ENCODE measurements at regions not wholly inside any gene's neighbourhood (a gene's known extent, or its start where the extent isn't known, plus 50 kb on each side); places are given as distances from the start of the nearest gene placed in this dataset.

DNA sequence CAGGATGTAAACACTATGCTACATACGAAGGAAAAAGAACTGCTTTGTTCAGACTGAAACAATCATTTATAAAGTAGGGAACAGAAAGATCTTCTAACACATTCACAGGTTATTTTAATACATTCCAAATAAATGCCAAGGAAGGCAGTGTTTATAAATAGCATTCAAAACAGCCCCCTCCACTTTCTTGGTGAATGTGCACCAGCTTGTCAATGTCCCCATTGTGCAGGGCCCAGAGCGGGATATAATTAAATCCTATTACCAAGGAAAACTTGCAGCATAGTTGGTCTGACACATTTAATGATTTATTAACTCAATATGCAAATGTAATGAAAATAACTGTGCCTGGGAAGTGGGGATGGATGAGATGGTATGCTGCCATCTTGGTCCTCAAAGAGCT lies 135.9 kb upstream of the RAD23B start:
- DNase-seq (ENCODE audit: low spot score): no peak
- Histone ChIP-seq H3K27ac (no peak overlapping the region), H3K4me3 (no peak overlapping the region)
- TF ChIP-seq, protein P1, sequence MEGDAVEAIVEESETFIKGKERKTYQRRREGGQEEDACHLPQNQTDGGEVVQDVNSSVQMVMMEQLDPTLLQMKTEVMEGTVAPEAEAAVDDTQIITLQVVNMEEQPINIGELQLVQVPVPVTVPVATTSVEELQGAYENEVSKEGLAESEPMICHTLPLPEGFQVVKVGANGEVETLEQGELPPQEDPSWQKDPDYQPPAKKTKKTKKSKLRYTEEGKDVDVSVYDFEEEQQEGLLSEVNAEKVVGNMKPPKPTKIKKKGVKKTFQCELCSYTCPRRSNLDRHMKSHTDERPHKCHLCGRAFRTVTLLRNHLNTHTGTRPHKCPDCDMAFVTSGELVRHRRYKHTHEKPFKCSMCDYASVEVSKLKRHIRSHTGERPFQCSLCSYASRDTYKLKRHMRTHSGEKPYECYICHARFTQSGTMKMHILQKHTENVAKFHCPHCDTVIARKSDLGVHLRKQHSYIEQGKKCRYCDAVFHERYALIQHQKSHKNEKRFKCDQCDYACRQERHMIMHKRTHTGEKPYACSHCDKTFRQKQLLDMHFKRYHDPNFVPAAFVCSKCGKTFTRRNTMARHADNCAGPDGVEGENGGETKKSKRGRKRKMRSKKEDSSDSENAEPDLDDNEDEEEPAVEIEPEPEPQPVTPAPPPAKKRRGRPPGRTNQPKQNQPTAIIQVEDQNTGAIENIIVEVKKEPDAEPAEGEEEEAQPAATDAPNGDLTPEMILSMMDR (IDR thresholded peaks at IDR 0.05): no peak

DNA sequence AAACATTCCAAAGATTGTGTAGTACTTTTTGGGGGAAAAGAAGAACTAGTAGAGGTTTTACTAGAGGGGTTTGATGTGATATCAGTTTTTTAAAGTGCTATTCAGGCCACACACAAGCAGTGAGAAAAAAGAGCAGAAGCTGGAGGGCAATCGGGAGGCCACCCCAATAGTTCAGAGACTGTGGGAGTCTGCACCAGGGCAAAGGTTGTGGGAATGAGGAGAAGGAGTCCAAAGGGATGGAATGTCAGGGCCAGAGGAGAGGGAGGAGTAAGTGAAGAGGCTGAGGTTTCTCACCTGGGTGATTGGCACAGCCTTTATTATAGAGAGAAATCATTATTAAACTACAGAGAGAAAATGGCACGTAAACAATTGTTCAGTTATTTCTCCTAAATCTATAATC lies 134.9 kb upstream of the RAD23B start:
- TF ChIP-seq, protein P1 (IDR thresholded peaks at IDR 0.05): no peak
- H3K4me3 ChIP-seq: no peak overlapping the region
- no peak for DNase-seq (ENCODE audit: low spot score)
- no peak overlapping the region for H3K27ac ChIP-seq

DNA sequence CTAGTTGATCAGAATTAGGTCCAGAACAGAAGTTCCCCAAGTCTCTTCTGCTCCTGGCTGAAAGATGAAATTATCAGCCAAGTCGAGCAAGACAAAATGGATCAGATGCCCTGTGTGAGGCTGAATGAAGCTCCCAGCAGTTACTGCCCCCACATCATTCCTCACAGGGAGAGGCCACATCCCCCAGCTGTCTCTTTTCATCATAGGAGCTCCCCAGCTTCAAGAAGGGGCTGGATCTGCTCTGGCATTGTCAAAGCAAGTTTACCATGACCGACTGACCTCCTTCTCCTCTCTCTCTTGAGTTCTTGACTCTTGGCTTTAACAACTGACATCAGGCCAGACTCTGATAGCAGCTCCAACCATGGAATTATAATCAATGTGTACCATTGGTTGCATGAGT lies 133.3 kb upstream of the RAD23B start:
- TF ChIP-seq, protein P1 (IDR thresholded peaks at IDR 0.05): no peak
- Histone ChIP-seq H3K4me3 (no peak overlapping the region), H3K27ac (no peak overlapping the region)
- DNase-seq (ENCODE audit: low spot score): no peak

GRCh38 chr9:107153336-107153735 lies 129.7 kb upstream of the RAD23B start:
- TF ChIP-seq, protein P1 (IDR thresholded peaks at IDR 0.05): no peak
- H3K27ac ChIP-seq: no peak overlapping the region
- no peak overlapping the region for H3K4me3 ChIP-seq
- no peak for DNase-seq (ENCODE audit: low spot score)

- H3K27ac ChIP-seq: no peak overlapping the region
- DNase-seq (ENCODE audit: low spot score): no peak
- H3K4me3 ChIP-seq: no peak overlapping the region
- TF ChIP-seq, protein P1 (IDR thresholded peaks at IDR 0.05): no peak
Measured at GRCh38 chr9:107154291-107154690, 128.8 kb upstream of the RAD23B start.

DNA sequence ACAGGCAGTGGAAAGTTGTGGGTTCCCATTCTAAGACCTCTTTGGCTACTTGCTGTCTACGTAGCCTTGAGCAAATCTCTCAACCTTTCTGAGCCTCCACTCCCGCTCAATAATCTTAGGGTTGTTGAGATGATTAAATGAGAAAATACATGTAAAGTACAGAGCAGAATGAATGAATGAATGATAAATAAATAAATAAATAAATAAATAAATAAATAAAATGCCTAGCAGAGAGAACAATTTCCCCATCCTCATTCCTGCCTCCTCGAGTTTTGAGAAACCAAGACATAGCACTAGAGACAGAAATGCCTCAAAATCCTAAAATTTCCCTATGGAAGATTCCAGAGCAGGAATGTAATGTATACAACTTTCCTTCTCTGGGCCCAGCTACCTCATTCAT lies 128.3 kb upstream of the RAD23B start:
- no peak for DNase-seq (ENCODE audit: low spot score)
- no peak overlapping the region for H3K27ac ChIP-seq
- no peak overlapping the region for H3K4me3 ChIP-seq
- TF ChIP-seq, protein P1 (IDR thresholded peaks at IDR 0.05): no peak

DNA sequence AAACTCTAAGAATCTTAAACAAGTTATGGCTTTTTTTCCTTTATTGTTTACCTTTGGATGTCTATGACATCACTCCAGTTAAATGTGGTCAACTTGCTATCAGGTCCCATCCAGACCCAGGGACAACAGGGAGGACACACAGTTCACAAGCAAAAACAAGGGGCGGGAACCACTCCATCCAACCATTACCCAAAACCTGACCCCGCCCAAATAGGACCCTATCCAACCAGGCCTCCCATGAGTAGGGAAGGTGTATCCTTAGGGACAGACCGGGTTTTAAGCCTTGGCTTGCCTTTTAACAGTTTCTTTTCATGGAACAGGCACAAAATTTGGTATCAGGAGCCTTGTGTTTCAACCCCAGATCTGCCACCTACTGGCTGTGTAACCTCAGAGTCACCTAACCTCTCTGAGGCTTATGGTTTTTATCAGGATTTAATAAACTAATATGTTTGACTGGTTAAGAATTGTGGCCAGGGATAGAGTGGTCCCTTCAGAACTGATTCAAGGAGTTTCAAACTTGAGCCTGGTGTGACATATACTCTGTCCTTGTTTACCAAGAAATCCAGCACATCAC lies 127.7 kb upstream of the RAD23B start:
- Histone ChIP-seq H3K27ac (no peak overlapping the region), H3K4me3 (no peak overlapping the region)
- DNase-seq (ENCODE audit: low spot score): no peak
- TF ChIP-seq, protein P1 (IDR thresholded peaks at IDR 0.05): no peak

All from coronary artery (tissue), 2 donors.